Fibroblast of gingiva (primary cell): ENCODE measurements at regions not wholly inside any gene's neighbourhood (a gene's known extent, or its start where the extent isn't known, plus 50 kb on each side); places are given as distances from the start of the nearest gene placed in this dataset.
"Not testable (repeated sequence)": the region's sequence is repeated elsewhere in the genome, so short reads cannot be mapped to it uniquely, and the experiment has no call there.

Source experiments
- DNase-seq: peaks from one replicate; pipeline ENCODE4 v3.0.0-alpha.2; 2011; ENCODE audit warnings: low read depth

DNA sequence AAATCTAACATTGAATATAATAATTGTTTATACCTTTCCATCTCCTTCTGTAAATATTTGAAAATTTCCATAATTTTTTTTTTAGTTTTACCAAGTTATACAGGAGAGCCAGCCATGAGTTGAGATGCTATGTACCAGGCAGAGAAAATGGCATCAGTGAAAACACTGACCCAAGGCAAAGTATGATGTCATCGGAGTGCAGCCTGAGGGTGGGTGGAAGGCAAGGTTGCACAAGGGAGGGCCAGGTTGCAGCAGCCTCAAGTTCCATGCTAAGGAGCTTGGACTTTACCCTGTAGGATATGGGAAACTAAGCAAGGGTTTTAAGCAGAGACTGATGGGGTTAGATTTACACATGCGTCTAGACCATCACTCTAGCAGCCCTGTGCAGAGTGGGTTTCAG lies 441.1 kb downstream of the BCAT1 start:
- DNase-seq = no peak

DNA sequence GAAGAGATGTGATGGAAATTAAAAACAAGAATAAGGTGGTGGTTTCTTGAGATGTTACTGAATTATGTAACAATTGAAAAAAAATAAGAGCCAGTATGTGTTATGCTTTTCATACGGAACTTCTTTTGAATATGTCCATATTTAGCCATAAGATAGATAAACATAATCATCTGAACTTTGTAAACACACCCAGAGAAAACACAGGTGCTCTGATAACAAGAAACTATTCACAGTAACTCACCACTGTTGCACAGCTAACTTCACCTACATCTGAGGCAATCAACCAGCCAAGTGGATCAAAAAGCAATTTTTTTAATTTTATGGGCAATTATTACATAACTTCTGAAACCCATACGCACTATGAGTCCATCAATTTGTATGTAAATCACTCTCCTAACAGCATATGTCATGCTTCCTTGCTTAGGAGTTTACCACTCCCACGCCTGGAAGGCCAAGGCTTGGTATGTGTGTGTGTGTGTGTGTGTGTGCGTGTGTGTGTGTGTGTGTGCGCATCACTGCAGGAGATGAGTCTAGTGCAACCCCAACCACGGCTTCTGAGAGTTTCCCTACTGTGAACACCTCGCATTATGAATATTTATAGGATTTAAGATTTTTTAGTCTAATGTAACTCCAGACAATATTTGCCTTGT lies 443.4 kb downstream of the BCAT1 start:
- no peak for DNase-seq

DNA sequence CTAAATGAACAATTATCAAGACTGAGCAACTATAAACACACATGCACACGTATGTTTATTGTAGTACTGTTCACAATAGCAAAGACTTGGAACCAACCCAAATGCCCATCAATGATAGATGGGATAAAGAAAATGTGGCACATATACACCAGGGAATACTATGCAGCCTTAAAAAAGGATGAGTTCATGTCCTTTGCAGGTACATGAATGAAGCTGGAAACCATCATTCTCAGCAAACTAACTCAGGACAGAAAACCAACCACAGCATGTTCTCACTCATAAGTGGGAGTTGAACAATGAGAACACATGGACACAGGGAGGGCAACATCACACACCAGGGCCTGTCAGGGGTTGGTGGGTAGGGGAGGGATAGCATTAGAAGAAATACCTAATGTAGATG lies 445.4 kb downstream of the BCAT1 start:
- not testable (repeated sequence) for DNase-seq

DNA sequence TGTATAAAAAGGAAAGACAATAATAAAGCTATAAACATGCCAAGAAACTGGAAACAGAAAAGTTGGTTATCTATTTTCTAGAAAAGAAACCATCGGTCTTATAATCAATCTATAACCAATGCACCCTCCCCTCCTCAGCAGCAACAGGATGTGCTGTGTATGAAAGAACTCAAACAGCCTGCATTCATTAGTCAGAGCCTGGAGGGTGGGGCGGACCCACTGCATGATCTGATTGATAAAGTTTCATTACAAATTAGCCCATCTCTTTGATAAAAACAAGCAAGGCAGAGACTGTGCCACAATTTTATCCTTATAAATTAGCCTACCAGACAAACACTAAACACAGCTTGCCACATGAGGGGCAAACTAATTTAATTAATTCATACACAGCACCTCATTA lies 448.1 kb downstream of the BCAT1 start:
- DNase-seq = no peak

- no peak for DNase-seq
These were observed 448.5 kb downstream of the BCAT1 start for GRCh38 chr12:24500421-24500820.

- peak; percentile 76 for DNase-seq
These were observed 449.5 kb downstream of the BCAT1 start for GRCh38 chr12:24499151-24500146.

DNA sequence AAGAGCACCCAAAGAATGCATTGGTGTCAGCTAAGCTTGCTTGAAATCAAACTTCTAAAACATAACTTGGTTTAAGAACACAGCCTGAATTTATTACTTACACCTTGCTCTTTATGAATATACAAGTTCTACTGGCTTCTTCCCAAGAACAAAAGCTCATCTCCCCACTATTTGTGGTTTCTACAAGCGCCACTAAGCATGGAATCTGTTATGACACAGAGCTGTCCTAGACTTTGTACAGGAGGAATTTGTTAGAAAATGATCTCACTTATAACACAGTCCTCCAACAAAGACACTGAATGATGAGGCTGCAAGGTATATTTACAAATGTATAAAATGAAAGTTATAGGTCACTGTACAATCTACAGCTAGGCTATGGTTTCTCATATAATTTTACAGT lies 452.1 kb downstream of the BCAT1 start:
- peak; percentile 61 for DNase-seq

DNA sequence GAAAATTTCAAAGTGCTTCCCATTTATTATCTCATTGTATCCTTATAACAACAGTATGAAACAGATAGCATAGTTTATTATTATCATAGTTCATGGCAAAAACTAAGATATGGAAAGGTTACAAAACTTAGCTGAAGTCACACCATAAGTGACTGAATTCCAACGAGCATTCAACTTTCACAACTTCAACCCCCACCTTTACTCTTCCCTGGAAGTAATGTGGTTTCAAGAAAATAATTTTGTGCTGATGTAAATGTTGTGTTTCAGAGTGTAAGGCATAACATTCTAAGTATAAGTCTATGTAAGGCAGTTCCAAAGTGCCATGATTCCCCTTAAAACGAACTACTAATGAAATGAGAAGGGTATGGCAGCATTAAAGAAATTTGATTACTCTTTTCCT lies 454.5 kb downstream of the BCAT1 start:
- no peak for DNase-seq

DNA sequence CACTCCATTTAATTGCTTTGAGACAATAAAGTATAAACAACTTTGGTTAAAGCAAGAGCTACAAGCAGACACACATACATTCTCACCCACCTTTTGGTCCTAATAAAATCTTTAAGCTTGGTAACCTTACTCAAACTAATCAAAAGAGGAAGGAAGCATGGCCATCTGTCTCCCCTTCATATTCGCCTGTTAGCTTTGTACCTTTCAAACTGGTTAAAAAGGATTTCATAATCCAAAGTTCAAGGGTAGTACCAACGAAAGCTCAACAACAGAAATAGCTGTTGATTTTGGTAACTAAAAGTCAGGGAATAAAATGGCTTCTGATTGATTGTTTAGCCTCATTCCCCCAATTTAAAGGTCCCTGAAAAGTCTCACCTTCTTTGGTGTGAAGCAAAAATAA lies 456.9 kb downstream of the BCAT1 start:
- no peak for DNase-seq

DNA sequence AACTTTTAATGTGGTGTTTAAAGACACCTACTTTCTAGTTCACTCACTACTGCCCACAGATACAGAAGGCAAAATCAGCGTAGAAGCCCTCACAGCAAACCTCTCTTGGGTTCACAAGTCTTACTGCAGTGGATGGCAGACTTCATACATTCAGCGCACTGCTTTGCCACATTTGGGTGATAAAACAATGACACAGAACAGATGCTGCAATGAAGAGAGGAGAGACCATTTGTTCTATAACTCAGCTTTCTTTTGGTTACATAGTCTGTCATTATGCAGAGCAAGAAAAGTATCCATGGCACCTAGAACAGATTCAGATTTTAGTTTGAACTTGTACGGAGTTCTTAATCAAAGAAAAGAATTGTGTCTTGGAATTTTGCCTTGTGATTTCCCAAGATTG lies 459.0 kb downstream of the BCAT1 start:
- DNase-seq = no peak

DNA sequence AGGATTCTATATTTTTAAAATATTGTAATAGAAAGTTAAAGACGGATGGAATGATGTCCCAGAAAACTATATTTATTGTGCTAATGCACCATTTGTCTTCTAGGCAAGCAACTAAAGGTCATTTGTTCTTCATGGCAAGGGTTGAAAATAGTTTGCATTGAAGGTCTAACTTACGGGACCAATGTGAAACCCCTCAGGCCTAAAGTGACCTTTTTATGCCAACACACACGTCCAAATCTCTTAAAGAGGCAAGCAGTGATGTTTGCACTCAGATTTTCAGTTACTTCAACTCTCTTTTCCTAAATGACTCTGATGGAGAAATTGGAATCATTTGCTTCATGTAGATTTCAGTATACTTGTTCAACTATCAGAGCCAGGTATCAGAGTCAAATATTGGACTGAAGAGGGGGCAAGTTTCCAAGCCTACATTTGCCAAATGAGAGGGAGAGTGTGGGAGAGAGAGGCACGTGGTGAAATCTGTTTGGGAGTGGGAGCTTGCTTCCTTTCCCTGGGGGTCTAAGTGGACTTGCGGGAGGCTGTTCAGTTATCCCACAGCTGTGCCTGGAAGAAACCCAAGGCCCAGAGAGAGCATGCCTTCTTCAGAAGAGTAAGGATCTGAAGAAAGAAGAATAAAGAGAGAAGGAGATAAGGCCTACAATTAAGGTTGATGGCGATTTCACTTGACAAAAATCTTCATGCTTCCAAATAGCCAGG lies 459.8 kb downstream of the BCAT1 start:
- DNase-seq = no peak

- peak; percentile 50 for DNase-seq
These were observed 460.8 kb downstream of the BCAT1 start for GRCh38 chr12:24488091-24488596.

DNA sequence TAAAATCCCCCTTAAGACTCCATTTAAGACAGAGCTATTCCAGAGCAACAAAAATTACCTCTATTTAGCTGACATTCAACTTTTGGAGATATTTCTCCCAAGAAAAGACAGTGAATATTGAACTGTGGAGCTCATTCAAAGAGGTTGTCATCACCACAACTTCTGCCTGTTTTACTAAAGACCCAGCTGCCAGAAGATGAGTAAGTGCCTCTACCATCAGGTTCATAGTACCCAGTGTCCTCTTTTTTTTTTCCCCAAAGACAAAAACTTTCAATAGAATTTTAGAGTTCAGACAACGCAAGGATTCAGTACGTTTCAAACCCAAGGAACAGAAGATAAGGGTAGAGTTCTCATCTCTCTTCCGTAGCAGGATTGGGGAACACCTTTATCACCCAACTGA lies 461.3 kb downstream of the BCAT1 start:
- no peak for DNase-seq

DNA sequence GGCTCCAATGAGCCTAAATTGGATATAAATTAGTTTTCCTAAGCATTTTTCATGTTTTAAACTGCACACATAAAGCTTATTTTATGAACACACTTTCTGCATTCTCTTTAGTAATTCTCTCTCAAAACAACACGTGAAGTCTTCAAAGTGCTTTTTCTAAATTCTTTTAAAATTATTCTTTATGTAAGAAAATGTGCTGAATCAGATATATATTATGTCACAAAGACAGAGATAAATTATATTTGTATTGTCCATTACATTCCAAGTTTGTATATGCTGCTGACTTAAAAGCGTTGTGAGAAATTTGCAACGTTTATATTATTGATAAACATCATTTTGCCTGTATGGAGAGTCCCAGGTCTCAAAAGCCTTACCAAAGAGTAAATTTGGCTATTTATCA lies 465.2 kb downstream of the BCAT1 start:
- DNase-seq = no peak

- DNase-seq = peak; percentile 11
These were observed 465.9 kb downstream of the BCAT1 start for GRCh38 chr12:24482882-24483604.

DNA sequence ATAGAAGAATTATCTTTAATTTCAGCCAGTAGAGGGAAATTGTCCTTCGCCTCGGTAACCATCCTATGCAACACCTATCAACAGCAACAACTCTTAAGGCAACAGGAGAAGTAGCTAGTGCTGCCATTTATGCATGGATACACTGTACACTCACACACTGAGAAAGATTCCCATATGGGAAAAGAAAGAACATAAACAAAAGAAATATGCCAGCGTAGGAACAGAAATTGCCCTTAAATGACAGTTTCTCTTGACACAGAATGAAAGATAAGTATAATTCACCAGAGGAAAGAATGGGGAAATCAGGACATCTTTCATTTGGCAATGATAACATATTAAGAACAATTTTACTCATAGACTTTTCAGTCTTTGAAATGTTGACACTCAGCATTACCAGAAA lies 466.9 kb downstream of the BCAT1 start:
- no peak for DNase-seq

DNA sequence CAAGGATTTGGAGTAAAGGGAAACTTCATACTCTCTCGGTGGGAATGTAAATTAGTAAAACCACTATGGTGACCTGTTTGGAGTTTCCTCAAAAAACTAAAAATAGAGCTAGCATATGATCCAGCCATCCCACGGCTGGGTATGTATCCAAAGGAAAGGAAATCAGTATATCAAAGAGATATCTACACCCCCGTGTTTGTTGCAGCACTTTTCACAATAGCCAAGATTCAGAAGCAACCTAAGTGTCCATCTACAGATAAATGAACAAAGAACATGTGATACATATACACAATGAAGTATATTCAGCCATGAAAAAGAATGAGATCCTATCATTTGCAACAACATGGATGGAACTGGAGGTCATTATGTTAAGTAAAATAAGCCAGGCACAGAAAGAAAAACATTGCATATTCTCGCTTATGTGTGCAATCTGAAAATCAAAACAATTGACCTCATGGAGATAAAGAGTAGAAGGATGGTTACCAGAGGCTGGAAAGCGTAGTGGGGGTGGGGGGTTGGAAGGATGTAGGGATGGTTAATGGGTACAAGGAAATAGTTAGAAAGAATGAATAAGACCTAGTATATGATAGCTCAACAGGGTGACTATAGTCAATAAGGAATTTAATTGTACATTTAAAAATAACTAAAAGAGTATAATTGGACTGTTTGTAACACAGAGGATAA lies 468.0 kb downstream of the BCAT1 start:
- DNase-seq = no peak

DNA sequence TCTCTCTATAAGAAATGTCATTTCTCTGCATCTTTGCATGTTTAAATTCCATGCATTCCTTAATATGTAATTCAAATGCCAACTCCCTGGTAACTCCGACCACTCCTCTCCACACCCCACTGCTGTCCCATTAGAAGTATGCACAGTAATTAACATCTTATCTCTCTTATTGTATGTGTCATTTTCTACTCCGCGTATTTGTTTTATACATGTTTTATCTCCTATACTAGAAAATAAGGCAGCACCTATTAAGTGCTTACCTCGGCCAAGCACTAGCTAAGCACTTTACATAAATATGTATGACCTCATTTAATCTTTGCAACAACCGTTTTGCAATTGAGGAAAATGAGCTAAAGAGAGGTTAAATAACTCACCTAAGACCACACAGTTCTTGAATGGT lies 469.8 kb downstream of the BCAT1 start:
- DNase-seq = no peak

- DNase-seq = no peak
These were observed 470.6 kb downstream of the BCAT1 start for GRCh38 chr12:24478254-24478653.

DNA sequence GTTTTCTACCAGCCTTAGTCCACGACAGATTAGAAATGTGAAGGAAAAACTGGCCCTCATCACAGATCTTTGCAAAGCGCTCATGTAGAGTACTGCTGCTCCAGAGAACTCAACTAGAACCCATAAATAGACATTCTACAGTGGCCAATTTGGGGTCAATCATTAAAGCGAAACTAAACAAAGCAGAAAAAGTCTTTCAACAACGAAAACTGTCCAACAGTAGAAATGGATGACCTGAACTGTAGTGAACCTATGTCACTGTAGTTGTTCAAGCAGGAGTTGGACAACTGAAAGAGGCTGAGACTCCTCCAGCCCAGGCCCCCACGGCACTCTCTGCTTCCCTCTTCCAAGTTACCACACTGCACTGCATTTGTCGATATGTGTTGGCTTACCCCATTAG lies 472.6 kb downstream of the BCAT1 start:
- no peak for DNase-seq

GRCh38 chr12:24475337-24475736 lies 473.6 kb downstream of the BCAT1 start:
- no peak for DNase-seq
